Liver (tissue), 3 donors: ENCODE measurements at regions not wholly inside any gene's neighbourhood (a gene's known extent, or its start where the extent isn't known, plus 50 kb on each side); places are given as distances from the start of the nearest gene placed in this dataset.
"Not testable (repeated sequence)": the region's sequence is repeated elsewhere in the genome, so short reads cannot be mapped to it uniquely, and the experiment has no call there.

ENCODE experiments used
- CTCF ChIP-seq: fragments of 150-350 bp; IDR thresholded peaks from 2 replicates; pipeline ENCODE4 v1.5.1; 2017; ENCODE audit warnings: improper control_type of control experiment, low read depth, low read length; ENCODE audit not compliant: missing input control
- EGR1 ChIP-seq, 2 donors: IDR thresholded peaks; 2 replicates each; pipeline ENCODE4 v1.6.1; 2016 to 2018; ENCODE audit warnings: antibody characterized with exemption in 2 of 2, low read depth in 2 of 2
- FOXA1 ChIP-seq: IDR thresholded peaks from 2 replicates; pipeline ENCODE4 v1.6.1; 2016; ENCODE audit warnings: antibody characterized with exemption
- GABPA ChIP-seq, 2 donors: IDR thresholded peaks in 1 of 2; conservative IDR thresholded peaks in 1 of 2; 2 replicates each; pipeline ENCODE4 v1.6.1; 2016; ENCODE audit warnings: antibody characterized with exemption in 2 of 2, mild to moderate bottlenecking in 1 of 2, moderate library complexity in 1 of 2
- HNF4A ChIP-seq, 2 donors: conservative IDR thresholded peaks; 2 replicates each; pipeline ENCODE4 v1.6.1; 2016; ENCODE audit warnings: antibody characterized with exemption in 2 of 2, mild to moderate bottlenecking in 2 of 2
- MAX ChIP-seq: IDR thresholded peaks from 2 replicates; pipeline ENCODE4 v1.6.1; 2016; ENCODE audit warnings: antibody characterized with exemption
- RAD21 ChIP-seq, 2 donors: IDR thresholded peaks; 2 replicates each; pipeline ENCODE4 v1.6.1; 2016; ENCODE audit warnings: antibody characterized with exemption in 2 of 2, mild to moderate bottlenecking in 2 of 2
- RXRA ChIP-seq, 2 donors: IDR thresholded peaks; 2 replicates each; pipeline ENCODE4 v1.6.1; 2017 to 2018; ENCODE audit warnings: antibody characterized with exemption in 2 of 2, mild to moderate bottlenecking in 1 of 2
- SP1 ChIP-seq: IDR thresholded peaks from 2 replicates; pipeline ENCODE4 v1.6.1; 2018; ENCODE audit warnings: antibody characterized with exemption, mild to moderate bottlenecking
- TAF1 ChIP-seq: conservative IDR thresholded peaks from 2 replicates; pipeline ENCODE4 v1.6.1; 2016; ENCODE audit warnings: antibody characterized with exemption, mild to moderate bottlenecking
- YY1 ChIP-seq: IDR thresholded peaks from 2 replicates; pipeline ENCODE4 v1.6.1; 2016; ENCODE audit warnings: antibody characterized with exemption, mild to moderate bottlenecking
- TF ChIP-seq, protein P1 (sequence below): IDR thresholded peaks from 2 replicates; pipeline ENCODE4 v1.6.1; 2016; ENCODE audit warnings: antibody characterized with exemption
- TF ChIP-seq, protein P2 (sequence below): IDR thresholded peaks from 2 replicates; pipeline ENCODE4 v1.6.1; 2016; ENCODE audit warnings: antibody characterized with exemption, mild to moderate bottlenecking
- donor health status: healthy.
- donor health status: healthy.

DNA sequence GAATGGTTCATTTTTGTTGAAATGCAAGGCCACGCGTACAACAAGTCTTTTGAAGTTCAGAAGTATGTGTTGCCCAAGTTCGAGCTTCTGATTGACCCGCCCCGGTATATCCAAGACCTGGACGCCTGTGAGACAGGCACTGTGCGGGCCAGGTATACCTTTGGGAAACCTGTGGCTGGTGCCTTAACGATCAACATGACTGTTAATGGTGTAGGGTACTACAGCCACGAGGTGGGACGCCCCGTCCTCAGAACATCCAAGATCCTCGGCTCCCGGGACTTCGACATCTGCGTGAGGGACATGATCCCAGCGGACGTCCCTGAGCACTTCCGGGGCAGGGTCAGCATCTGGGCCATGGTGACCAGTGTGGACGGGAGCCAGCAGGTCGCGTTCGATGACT is 1246.9 kb upstream of the PHF14 start:
- TF ChIP-seq CTCF; EGR1 (IDR thresholded peaks at IDR 0.05; ENCODE audit: low read depth in 2 of 2); RAD21 (IDR thresholded peaks at IDR 0.05); YY1; MAX; SP1; RXRA (IDR thresholded peaks at IDR 0.05); TAF1; GABPA (IDR thresholded peaks at IDR 0.05 in 1 of 2, conservative IDR thresholded peaks at IDR 0.05 in 1 of 2); HNF4A (conservative IDR thresholded peaks at IDR 0.05); FOXA1: not testable (repeated sequence)
- TF ChIP-seq, protein P1, sequence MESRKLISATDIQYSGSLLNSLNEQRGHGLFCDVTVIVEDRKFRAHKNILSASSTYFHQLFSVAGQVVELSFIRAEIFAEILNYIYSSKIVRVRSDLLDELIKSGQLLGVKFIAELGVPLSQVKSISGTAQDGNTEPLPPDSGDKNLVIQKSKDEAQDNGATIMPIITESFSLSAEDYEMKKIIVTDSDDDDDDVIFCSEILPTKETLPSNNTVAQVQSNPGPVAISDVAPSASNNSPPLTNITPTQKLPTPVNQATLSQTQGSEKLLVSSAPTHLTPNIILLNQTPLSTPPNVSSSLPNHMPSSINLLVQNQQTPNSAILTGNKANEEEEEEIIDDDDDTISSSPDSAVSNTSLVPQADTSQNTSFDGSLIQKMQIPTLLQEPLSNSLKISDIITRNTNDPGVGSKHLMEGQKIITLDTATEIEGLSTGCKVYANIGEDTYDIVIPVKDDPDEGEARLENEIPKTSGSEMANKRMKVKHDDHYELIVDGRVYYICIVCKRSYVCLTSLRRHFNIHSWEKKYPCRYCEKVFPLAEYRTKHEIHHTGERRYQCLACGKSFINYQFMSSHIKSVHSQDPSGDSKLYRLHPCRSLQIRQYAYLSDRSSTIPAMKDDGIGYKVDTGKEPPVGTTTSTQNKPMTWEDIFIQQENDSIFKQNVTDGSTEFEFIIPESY = not testable (repeated sequence)
- TF ChIP-seq, protein P2, sequence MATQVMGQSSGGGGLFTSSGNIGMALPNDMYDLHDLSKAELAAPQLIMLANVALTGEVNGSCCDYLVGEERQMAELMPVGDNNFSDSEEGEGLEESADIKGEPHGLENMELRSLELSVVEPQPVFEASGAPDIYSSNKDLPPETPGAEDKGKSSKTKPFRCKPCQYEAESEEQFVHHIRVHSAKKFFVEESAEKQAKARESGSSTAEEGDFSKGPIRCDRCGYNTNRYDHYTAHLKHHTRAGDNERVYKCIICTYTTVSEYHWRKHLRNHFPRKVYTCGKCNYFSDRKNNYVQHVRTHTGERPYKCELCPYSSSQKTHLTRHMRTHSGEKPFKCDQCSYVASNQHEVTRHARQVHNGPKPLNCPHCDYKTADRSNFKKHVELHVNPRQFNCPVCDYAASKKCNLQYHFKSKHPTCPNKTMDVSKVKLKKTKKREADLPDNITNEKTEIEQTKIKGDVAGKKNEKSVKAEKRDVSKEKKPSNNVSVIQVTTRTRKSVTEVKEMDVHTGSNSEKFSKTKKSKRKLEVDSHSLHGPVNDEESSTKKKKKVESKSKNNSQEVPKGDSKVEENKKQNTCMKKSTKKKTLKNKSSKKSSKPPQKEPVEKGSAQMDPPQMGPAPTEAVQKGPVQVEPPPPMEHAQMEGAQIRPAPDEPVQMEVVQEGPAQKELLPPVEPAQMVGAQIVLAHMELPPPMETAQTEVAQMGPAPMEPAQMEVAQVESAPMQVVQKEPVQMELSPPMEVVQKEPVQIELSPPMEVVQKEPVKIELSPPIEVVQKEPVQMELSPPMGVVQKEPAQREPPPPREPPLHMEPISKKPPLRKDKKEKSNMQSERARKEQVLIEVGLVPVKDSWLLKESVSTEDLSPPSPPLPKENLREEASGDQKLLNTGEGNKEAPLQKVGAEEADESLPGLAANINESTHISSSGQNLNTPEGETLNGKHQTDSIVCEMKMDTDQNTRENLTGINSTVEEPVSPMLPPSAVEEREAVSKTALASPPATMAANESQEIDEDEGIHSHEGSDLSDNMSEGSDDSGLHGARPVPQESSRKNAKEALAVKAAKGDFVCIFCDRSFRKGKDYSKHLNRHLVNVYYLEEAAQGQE = not testable (repeated sequence)
